A549 (cell line): ENCODE measurements at regions not wholly inside any gene's neighbourhood (a gene's known extent, or its start where the extent isn't known, plus 50 kb on each side); places are given as distances from the start of the nearest gene placed in this dataset.

Experiments used
- ATAC-seq, 2 experiments: fragments of 200-7000 bp in 1 of 2; fragments of >200 bp in 1 of 2; cut with Nextera tagmentation in 1 of 2; cut with Tn5 transposase in 1 of 2; 3 replicates each; pipeline versions ENCODE4 v1.8.0 to v1.9.1; 2018 to 2020; ENCODE audit warnings: mild to moderate bottlenecking in 1 of 2, moderate library complexity in 1 of 2
- CTCF ChIA-PET: fragments of 300-600 bp; sonication (Branson Sonifier 250); formaldehyde crosslinking; extraction: SDS; loops from one replicate; lab custom pipeline; 2021; ENCODE audit warnings: antibody characterized with exemption, inconsistent platforms; lab: Yijun Ruan, JAX
- POLR2A ChIA-PET: fragments of 350-600 bp; formaldehyde crosslinking; extraction: SDS; loops from one replicate; lab custom pipeline; 2021; ENCODE audit warnings: antibody characterized with exemption, inconsistent platforms; lab: Yijun Ruan, JAX
- DNase-seq, 2 experiments: peaks; one replicate each; pipeline versions ENCODE4 v3.0.0 to v3.0.0-alpha.2; 2011 to 2016; ENCODE audit warnings: low read depth in 1 of 2, low spot score in 1 of 2
- FAIRE-seq: peaks from 2 replicates; lab custom pipeline; 2011; peaks lifted over from hg19 to GRCh38; lab: Jason Lieb, UNC
- H3K27ac ChIP-seq, 2 experiments: fragments of >200 bp; sonication (Bioruptor Twin); formaldehyde crosslinking; 3 replicates each; pipeline ENCODE4 v1.5.1; 2016 to 2017
- H3K4me1 ChIP-seq: fragments of >200 bp; sonication (Bioruptor Twin); formaldehyde crosslinking; 3 replicates; pipeline ENCODE4 v1.6.1; 2016
- H3K4me2 ChIP-seq: fragments of >200 bp; sonication (Bioruptor Twin); formaldehyde crosslinking; 3 replicates; pipeline ENCODE4 v1.6.1; 2016
- H3K4me3 ChIP-seq: fragments of >200 bp; sonication (Bioruptor Twin); formaldehyde crosslinking; 3 replicates; pipeline ENCODE4 v1.5.1; 2016
- H3K9me3 ChIP-seq: fragments of >200 bp; sonication (Bioruptor Twin); formaldehyde crosslinking; 3 replicates; pipeline ENCODE4 v1.6.1; 2016
- CBX2 ChIP-seq: fragments of 200-600 bp; sonication (generic); IDR thresholded peaks from 2 replicates; pipeline ENCODE4 v1.6.1; 2016; ENCODE audit warnings: low read depth, mild to moderate bottlenecking, borderline replicate concordance
- CHD2 ChIP-seq: fragments of 150-350 bp; IDR thresholded peaks from 2 replicates; pipeline ENCODE4 v1.6.1; 2014; ENCODE audit warnings: low read length; ENCODE audit not compliant: partially characterized antibody
- CTCF ChIP-seq: fragments of >200 bp; sonication (Bioruptor Twin); formaldehyde crosslinking; IDR thresholded peaks from 3 replicates; pipeline ENCODE4 v1.5.1; 2016
- EHF ChIP-seq: fragments of 250-450 bp; sonication (Bioruptor Pico); IDR thresholded peaks from 2 replicates; pipeline ENCODE4 v1.5.0; 2020; ENCODE audit warnings: mild to moderate bottlenecking
- EP300 ChIP-seq, 2 experiments: fragments of >200 bp; sonication (Bioruptor Twin); formaldehyde crosslinking; IDR thresholded peaks; 2 replicates in 1 of 2; 3 replicates in 1 of 2; pipeline ENCODE4 v1.6.1; 2016 to 2017
- ESRRA ChIP-seq: fragments of 150-350 bp; IDR thresholded peaks from 2 replicates; pipeline ENCODE4 v1.6.1; 2014; ENCODE audit warnings: mild to moderate bottlenecking, low read length, borderline replicate concordance
- FOSB ChIP-seq: fragments of 250-450 bp; sonication (Bioruptor Pico); IDR thresholded peaks from 2 replicates; pipeline ENCODE4 v1.5.0; 2020; ENCODE audit warnings: mild to moderate bottlenecking, moderate library complexity
- GATA3 ChIP-seq: IDR thresholded peaks from 2 replicates; pipeline ENCODE4 v1.6.1; 2012; ENCODE audit warnings: borderline replicate concordance
- HDAC2 ChIP-seq: fragments of 200-600 bp; sonication (generic); IDR thresholded peaks from 2 replicates; pipeline ENCODE4 v1.6.1; 2016
- HEYL ChIP-seq: fragments of 250-450 bp; sonication (Bioruptor Pico); IDR thresholded peaks from 2 replicates; pipeline ENCODE4 v1.8.0; 2021; ENCODE audit warnings: mild to moderate bottlenecking, moderate library complexity
- HOXA7 ChIP-seq: fragments of 250-450 bp; sonication (Bioruptor Pico); IDR thresholded peaks from 2 replicates; pipeline ENCODE4 v1.5.0; 2020; ENCODE audit warnings: mild to moderate bottlenecking, moderate library complexity
- HOXB13 ChIP-seq: fragments of 250-450 bp; sonication (Bioruptor Pico); IDR thresholded peaks from 2 replicates; pipeline ENCODE4 v1.5.0; 2020; ENCODE audit warnings: low read depth, mild to moderate bottlenecking, moderate library complexity
- HOXB5 ChIP-seq: fragments of 250-450 bp; sonication (Bioruptor Pico); IDR thresholded peaks from 2 replicates; pipeline ENCODE4 v1.5.0; 2020; ENCODE audit warnings: mild to moderate bottlenecking, moderate library complexity
- JUNB ChIP-seq: fragments of >200 bp; sonication (Bioruptor Twin); formaldehyde crosslinking; IDR thresholded peaks from 2 replicates; pipeline ENCODE4 v1.6.1; 2016
- MAFK ChIP-seq: fragments of 450-650 bp; IDR thresholded peaks from 2 replicates; pipeline ENCODE4 v1.6.1; 2014; ENCODE audit not compliant: partially characterized antibody
- MAZ ChIP-seq: fragments of 150-350 bp; IDR thresholded peaks from 2 replicates; pipeline ENCODE4 v1.6.1; 2014; ENCODE audit warnings: antibody characterized with exemption, low read depth, low read length, borderline replicate concordance
- MYC ChIP-seq: IDR thresholded peaks from 2 replicates; pipeline ENCODE4 v1.6.1; 2012; ENCODE audit warnings: mild to moderate bottlenecking, inconsistent platforms, low read length, improper control_type of control experiment, borderline replicate concordance
- RCOR1 ChIP-seq: fragments of 150-350 bp; IDR thresholded peaks from 2 replicates; pipeline ENCODE4 v1.6.1; 2014; ENCODE audit warnings: antibody characterized with exemption, low read length, low read depth
- SREBF2 ChIP-seq: fragments of 450-650 bp; IDR thresholded peaks from 2 replicates; pipeline ENCODE4 v1.6.1; 2014; ENCODE audit warnings: mild to moderate bottlenecking, moderate library complexity
- TP53 ChIP-seq: fragments of 250-450 bp; sonication (Bioruptor Pico); IDR thresholded peaks from 2 replicates; pipeline ENCODE4 v1.5.0; 2021; ENCODE audit warnings: mild to moderate bottlenecking, moderate library complexity
- ZFP36 ChIP-seq: fragments of 450-650 bp; IDR thresholded peaks from 2 replicates; pipeline ENCODE4 v1.6.1; 2014; ENCODE audit warnings: borderline replicate concordance; ENCODE audit not compliant: partially characterized antibody
- ZNF302 ChIP-seq: fragments of 250-450 bp; sonication (Bioruptor Pico); IDR thresholded peaks from 2 replicates; pipeline ENCODE4 v1.9.0; 2021; ENCODE audit warnings: inconsistent platforms, mild to moderate bottlenecking, moderate library complexity
- ZSCAN20 ChIP-seq: fragments of 250-450 bp; sonication (Bioruptor Pico); IDR thresholded peaks from 2 replicates; pipeline ENCODE4 v1.8.0; 2022; ENCODE audit warnings: mild to moderate bottlenecking, moderate library complexity
- WGBS: methylation state at CpG from one replicate; pipeline ENCODE4 v1.1.6; 2017; ENCODE audit errors: missing lambda C conversion rate; 5-methylcytosine and 5-hydroxymethylcytosine counted together
- TF ChIP-seq, protein P1 (sequence below): fragments of 250-450 bp; sonication (Bioruptor Pico); IDR thresholded peaks from 2 replicates; pipeline ENCODE4 v1.5.0; 2021; ENCODE audit warnings: mild to moderate bottlenecking, moderate library complexity, borderline replicate concordance

DNA sequence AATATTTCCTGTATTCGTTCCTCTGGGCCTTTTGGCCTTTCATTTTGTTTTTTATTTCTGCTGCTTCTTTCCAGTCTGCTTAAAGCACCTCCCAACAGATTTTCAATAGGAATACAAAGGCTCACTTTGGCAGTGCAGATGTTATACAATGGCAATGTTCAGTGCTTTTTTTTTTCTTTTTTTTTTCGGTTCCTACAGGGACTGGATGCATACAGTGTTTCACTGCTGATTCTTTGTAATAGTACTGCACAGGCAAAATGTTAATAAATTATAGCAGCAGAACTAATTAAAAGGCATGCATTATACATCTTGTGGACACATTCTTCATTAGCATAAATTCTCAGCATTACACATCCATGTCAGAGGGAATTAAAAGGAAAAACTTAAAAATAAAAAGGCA lies 356.6 kb upstream of the C9orf72 start:
- DNase-seq, result no peak
- WGBS, result 2% methylated on average over 2 of the region's 2 CpGs

GRCh38 chr9:27933210-27934025 lies 360.1 kb upstream of the C9orf72 start:
- Histone ChIP-seq H3K4me2 (no peak overlapping the region), H3K4me1 (no peaks in the 10 kb centered on the region)
- TF ChIP-seq HOXB13 (CRISPR knock-in tag), result no peak
- no peak for TF ChIP-seq MAFK
- TF ChIP-seq ZFP36, result no peak
- TF ChIP-seq CBX2, result no peak
- TF ChIP-seq RCOR1, result no peak
- TF ChIP-seq GATA3, result no peak
- no peak for TF ChIP-seq EP300 (IDR thresholded peaks at IDR 0.05)
- TF ChIP-seq, all 56 proteins: peak for 0
- Histone ChIP-seq H3K4me3 (no peak overlapping the region), H3K9me3 (no peaks in the 10 kb centered on the region), H3K27ac (no peak overlapping the region)
- FAIRE-seq (no peak), DNase-seq (no peak), ATAC-seq (no peak)
- ChIA-PET CTCF (no interaction called here), POLR2A (no interaction called here)
- 2% methylated on average over 6 of the region's 6 CpGs for WGBS

More for the DNA sequence above, 356.6 kb upstream of the C9orf72 start:
- no peak overlapping the region for H3K27ac ChIP-seq
- H3K4me1 ChIP-seq, result no peaks in the 10 kb centered on the region
- ChIA-PET CTCF (no interaction called here), POLR2A (no interaction called here)
- ATAC-seq (no peak), FAIRE-seq (no peak)
- no peak overlapping the region for H3K4me3 ChIP-seq
- no peaks in the 10 kb centered on the region for H3K9me3 ChIP-seq
- no peak for TF ChIP-seq HDAC2
- no peak for TF ChIP-seq CTCF
- no peak for TF ChIP-seq HOXB13 (CRISPR knock-in tag)
- no peak for TF ChIP-seq HOXA7 (CRISPR knock-in tag)
- TF ChIP-seq MAZ, result no peak
- TF ChIP-seq ZNF302, result no peak
- no peak for TF ChIP-seq HEYL
- TF ChIP-seq ESRRA, result no peak
- no peak for TF ChIP-seq MYC
- TF ChIP-seq, protein P1, sequence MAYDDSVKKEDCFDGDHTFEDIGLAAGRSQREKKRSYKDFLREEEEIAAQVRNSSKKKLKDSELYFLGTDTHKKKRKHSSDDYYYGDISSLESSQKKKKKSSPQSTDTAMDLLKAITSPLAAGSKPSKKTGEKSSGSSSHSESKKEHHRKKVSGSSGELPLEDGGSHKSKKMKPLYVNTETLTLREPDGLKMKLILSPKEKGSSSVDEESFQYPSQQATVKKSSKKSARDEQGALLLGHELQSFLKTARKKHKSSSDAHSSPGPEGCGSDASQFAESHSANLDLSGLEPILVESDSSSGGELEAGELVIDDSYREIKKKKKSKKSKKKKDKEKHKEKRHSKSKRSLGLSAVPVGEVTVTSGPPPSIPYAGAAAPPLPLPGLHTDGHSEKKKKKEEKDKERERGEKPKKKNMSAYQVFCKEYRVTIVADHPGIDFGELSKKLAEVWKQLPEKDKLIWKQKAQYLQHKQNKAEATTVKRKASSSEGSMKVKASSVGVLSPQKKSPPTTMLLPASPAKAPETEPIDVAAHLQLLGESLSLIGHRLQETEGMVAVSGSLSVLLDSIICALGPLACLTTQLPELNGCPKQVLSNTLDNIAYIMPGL (CRISPR knock-in tag), result no peak
- no peak overlapping the region for H3K4me2 ChIP-seq

DNA sequence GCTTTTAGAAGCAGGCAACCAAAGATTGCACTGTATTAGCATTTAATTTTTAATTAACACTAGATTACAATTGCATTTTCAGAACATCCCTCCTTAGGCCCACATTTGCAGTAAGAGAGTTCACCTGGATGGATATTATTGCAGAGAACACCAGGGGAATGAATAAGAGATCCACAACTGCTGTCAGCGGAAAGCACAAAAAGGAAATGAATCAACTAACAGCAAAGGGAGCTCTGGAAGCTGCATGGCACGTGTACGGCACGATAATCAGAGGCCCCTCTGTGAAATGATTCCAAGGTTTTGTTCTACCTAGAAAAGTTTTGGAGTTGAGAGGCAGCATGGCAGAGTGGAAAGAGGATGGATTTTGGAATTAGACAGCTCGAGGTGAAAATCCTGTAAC lies 361.2 kb upstream of the C9orf72 start:
- ATAC-seq (no peak), DNase-seq (no peak), FAIRE-seq (no peak)
- WGBS, result 22% methylated on average over 5 of the region's 5 CpGs
- TF ChIP-seq TP53 (CRISPR knock-in tag) (no peak), EHF (CRISPR knock-in tag) (no peak), JUNB (no peak), MAZ (no peak), HOXA7 (CRISPR knock-in tag) (no peak), CTCF (no peak), ZSCAN20 (CRISPR knock-in tag) (no peak), SREBF2 (no peak), FOSB (CRISPR knock-in tag) (no peak), HOXB5 (no peak), CHD2 (no peak)
- Histone ChIP-seq H3K4me2 (no peak overlapping the region), H3K27ac (no peak overlapping the region), H3K4me3 (no peak overlapping the region), H3K9me3 (no peaks in the 10 kb centered on the region), H3K4me1 (no peaks in the 10 kb centered on the region)
- ChIA-PET POLR2A (no interaction called here), CTCF (no interaction called here)
